GM13976 (cell line): ENCODE measurements at regions not wholly inside any gene's neighbourhood (a gene's known extent, or its start where the extent isn't known, plus 50 kb on each side); places are given as distances from the start of the nearest gene placed in this dataset.
"Not testable (repeated sequence)": the region's sequence is repeated elsewhere in the genome, so short reads cannot be mapped to it uniquely, and the experiment has no call there.

ENCODE experiments used
- DNase-seq: peaks from one replicate; pipeline ENCODE4 v3.0.0; 2012; ENCODE audit warnings: low spot score
- in situ Hi-C: fragments of 300-500 bp; cut with MboI; formaldehyde crosslinking; loops from one replicate; pipeline ENCODE4 v1.12.0; 2022; ENCODE audit warnings: low sequenced_read_pairs, mixed read lengths, inconsistent platforms; ENCODE audit not compliant: unreplicated experiment
- TF ChIP-seq, protein P1 (sequence below): IDR thresholded peaks from 2 replicates; pipeline ENCODE4 v1.5.1; 2012; ENCODE audit warnings: borderline replicate concordance, mild to moderate bottlenecking; ENCODE audit not compliant: insufficient read depth; ENCODE audit errors: extremely low read depth, missing control alignments, control extremely low read depth

DNA sequence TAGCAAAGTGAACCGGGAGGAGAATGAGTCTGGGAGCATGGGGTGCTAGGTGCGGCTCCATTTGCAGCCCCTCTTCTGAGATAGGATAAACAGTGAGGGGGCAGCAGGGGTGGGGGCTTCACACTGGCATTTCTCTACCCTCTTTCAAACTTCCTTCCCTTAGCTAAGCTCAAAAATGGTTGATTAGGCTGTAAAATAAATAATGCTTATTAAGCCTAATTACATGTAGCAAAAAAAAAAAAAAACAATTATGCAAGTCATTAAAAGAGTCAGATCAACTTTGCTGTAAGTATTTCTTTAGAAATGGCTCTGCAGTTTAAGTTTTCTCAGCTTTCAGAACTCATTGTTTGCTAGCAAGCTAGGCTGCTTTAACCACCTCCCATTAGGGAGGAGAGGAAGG lies 182.7 kb upstream of the FBXO11 start:
- DNase-seq: no peak
- TF ChIP-seq, protein P1, sequence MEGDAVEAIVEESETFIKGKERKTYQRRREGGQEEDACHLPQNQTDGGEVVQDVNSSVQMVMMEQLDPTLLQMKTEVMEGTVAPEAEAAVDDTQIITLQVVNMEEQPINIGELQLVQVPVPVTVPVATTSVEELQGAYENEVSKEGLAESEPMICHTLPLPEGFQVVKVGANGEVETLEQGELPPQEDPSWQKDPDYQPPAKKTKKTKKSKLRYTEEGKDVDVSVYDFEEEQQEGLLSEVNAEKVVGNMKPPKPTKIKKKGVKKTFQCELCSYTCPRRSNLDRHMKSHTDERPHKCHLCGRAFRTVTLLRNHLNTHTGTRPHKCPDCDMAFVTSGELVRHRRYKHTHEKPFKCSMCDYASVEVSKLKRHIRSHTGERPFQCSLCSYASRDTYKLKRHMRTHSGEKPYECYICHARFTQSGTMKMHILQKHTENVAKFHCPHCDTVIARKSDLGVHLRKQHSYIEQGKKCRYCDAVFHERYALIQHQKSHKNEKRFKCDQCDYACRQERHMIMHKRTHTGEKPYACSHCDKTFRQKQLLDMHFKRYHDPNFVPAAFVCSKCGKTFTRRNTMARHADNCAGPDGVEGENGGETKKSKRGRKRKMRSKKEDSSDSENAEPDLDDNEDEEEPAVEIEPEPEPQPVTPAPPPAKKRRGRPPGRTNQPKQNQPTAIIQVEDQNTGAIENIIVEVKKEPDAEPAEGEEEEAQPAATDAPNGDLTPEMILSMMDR: no peak
- in situ Hi-C loops: no loop called here

DNA sequence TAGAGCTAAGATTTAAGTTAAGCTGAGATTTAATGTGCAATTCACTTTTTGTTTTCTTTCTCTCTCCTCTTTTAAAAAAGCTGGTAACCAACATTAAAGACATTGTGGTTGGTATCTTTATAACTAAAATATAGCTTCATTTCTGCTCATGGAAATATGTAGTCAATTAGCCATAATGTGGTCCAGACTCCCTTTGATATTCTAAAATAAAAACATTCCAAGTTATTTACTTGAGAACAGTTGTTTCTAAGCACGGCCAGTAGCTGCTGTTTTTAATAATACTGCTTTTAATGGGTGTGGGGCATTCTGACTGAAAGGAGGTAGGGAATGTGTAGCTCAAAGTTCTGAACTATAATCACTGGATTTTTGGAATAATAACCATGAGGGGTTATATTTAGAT lies 183.3 kb upstream of the FBXO11 start:
- no peak for DNase-seq
- in situ Hi-C loops: no loop called here
- TF ChIP-seq, protein P1: no peak

DNA sequence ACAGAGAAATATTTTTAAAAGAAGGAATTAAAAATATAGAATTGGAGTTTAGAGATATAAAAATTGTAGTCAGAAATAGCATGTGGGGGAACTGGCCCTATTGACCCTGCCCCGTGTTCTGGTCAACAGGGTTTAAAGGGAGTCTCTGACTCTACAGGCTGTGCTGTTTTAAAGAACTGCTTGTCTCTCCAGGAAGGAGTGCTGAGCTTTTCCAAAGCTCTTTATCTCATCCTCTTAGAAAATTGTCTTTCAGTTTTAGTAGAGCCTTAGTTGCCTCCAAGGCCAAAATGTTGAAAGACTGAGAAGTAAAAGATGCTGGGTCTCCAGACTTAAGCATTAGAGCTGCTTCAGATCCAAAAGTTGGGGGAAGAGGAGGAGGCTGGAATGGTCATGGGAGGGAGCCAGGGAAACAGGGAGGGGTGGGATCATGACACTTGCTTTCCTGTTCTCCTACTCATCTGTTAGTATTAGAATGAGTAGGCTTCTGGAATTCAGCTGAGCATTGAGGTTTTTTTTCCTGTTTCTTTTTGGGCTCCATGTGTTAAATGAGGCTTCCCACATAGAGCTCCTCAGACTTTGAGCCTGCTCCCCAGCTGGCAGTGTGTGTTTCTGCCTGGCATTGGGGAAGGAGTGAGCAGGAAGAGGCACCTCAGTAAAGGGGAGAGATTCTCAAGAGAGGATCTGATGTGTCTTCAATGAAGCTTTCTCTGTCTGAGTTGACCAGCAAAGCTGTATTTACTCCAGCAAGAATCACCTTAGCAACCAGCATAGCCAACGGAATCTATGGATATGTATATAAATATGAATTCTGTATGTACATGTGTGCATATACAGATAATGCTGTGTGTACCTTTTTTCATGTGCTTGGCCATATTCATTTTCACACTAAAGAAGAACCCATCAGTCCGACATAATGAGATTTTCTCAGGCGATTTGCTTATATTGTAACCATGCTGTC lies 186.8 kb upstream of the FBXO11 start:
- in situ Hi-C loops: no loop called here
- no peak for DNase-seq
- TF ChIP-seq, protein P1: no peak

DNA sequence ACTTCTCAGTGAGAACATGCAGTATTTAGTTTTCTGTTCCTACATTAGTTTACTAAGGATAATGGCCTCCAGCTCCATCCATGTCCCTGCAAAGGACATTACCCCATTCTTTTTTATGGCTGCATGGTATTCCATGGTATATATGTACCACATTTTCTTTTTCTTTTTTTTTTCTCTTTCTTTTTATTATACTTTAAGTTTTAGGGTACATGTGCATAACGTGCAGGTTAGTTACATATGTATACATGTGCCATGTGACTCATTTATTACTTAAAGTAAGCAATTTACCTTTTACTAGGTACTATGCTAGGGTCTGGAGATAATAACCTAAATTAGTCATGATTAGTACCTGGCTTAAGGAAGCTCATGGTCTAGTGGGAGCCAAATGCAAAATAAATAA lies 190.5 kb upstream of the FBXO11 start:
- DNase-seq: not testable (repeated sequence)
- in situ Hi-C loops: loop anchor here (5.0 kb wide), 1 partner anchor 239 kb away; no protein-coding TSS in a partner anchor

DNA sequence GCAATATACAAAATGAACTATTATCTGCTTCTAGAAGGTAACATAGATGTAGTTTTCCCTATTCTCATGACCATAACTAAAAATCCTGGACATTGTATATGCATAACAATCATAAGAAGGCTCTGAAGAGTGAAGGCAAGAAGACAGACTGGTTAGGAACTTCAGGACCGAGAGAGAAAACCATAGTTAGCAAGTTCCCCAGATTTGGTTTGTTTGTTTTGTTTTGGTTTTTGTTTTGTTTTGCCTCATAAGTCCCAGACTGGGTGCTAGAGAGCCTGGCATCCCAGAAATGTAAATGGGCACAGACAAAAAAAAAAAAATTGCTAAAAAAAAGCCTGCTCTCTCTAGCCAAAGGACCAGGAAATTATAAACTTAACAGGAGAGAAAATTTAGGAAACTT lies 192.2 kb upstream of the FBXO11 start:
- no peak for DNase-seq
- TF ChIP-seq, protein P1: no peak
- in situ Hi-C loops: loop anchor here (5.0 kb wide), 1 partner anchor 241 kb away; no protein-coding TSS in a partner anchor

DNA sequence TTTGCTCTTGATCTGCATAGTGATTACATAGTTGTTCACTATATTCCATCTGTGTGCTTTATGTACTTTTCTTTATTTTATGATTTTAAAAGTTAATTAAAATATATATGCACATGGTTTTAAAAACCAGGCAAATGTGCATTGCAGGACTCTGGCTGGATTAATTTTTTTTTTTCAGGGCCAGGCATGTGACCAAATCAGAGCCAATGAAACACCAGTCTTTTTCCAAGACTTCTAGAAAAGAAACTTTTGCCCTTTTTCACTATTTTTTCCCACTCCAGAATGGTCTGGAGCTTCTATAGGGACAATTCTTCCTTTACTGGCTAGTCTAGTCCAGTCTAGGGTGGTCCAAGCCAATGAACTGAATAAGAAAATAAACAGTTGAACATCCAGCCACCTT lies 198.1 kb upstream of the FBXO11 start:
- in situ Hi-C loops: no loop called here
- no peak for DNase-seq
- TF ChIP-seq, protein P1: no peak

DNA sequence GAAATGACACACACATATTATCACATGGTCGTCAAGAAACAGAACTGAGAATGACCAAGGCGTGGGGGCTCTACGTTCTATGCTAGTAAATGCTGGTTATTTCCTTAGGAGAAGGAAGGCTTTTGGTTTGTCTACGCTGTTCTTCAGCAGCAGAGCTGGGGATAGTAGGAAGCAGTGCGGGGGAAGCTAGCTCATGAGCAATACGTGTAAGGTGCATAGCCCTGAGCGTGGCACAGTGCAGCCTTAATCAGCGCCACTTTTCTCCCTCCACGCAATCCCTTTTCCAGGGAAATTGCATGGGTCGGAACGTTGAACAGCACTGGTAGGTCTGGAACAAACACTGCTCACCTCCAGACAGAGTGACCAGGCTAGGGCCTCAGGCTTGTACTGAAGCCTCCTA lies 199.6 kb upstream of the FBXO11 start:
- in situ Hi-C loops: no loop called here
- DNase-seq: no peak
- TF ChIP-seq, protein P1: no peak
